Astrocyte (in vitro differentiated cells and primary cell): ENCODE measurements at regions not wholly inside any gene's neighbourhood (a gene's known extent, or its start where the extent isn't known, plus 50 kb on each side); places are given as distances from the start of the nearest gene placed in this dataset.

Experiments used
- EZH2 ChIP-seq: IDR thresholded peaks from 2 replicates; pipeline ENCODE4 v1.6.1; 2012; ENCODE audit warnings: mild to moderate bottlenecking, low read length, inconsistent platforms; ENCODE audit not compliant: insufficient read depth
- TF ChIP-seq, protein P1 (sequence below): IDR thresholded peaks from 2 replicates; pipeline ENCODE4 v1.5.1; 2011; ENCODE audit warnings: low read depth, mild to moderate bottlenecking, inconsistent platforms, low read length, moderate library complexity; ENCODE audit not compliant: insufficient read depth

DNA sequence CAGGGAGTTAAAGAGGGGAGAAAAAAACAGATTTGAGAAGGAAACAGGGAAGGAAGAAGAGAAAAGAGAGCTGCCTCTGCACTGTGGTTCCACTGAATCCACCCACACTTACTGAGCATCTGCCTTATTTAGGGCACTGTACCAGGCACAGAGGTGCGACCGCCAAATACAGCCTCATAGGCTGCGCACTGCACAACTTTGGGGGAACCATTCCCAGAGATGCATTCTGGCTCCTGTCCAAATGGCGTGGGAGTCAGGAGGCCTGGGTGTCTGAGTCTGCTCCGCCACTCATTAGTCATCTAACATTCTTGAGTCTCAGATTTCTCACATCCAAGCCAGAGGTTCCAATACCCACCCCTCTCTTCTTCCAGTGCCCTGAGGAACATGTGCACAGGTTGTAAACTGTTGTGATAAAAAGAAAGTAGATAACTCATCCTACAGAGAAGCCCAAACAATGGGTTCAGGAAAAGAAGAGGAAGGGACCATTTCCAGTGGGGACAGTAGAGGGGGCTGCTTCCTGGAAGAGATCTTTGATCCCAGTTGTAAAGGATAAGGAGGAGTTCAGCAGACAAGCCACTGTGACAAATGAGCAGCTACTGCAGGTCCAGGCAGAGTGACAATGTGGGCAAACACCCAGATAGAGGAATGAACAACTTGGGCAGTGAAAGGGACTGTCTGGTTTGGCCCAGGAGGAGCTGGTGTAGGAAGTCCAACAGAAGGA is 254.6 kb downstream of the UACA start:
- TF ChIP-seq, protein P1, sequence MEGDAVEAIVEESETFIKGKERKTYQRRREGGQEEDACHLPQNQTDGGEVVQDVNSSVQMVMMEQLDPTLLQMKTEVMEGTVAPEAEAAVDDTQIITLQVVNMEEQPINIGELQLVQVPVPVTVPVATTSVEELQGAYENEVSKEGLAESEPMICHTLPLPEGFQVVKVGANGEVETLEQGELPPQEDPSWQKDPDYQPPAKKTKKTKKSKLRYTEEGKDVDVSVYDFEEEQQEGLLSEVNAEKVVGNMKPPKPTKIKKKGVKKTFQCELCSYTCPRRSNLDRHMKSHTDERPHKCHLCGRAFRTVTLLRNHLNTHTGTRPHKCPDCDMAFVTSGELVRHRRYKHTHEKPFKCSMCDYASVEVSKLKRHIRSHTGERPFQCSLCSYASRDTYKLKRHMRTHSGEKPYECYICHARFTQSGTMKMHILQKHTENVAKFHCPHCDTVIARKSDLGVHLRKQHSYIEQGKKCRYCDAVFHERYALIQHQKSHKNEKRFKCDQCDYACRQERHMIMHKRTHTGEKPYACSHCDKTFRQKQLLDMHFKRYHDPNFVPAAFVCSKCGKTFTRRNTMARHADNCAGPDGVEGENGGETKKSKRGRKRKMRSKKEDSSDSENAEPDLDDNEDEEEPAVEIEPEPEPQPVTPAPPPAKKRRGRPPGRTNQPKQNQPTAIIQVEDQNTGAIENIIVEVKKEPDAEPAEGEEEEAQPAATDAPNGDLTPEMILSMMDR = no peak
- no peak for TF ChIP-seq EZH2
